K562 (cell line): ENCODE measurements at regions not wholly inside any gene's neighbourhood (a gene's known extent, or its start where the extent isn't known, plus 50 kb on each side); places are given as distances from the start of the nearest gene placed in this dataset.
"Not testable (repeated sequence)": the region's sequence is repeated elsewhere in the genome, so short reads cannot be mapped to it uniquely, and the experiment has no call there.

Experiments
- ATAC-seq: fragments of 200-7000 bp; cut with Tn5 transposase; 3 replicates; pipeline ENCODE4 v1.9.1; 2020; ENCODE audit warnings: moderate library complexity
- BruUV-seq: library from RNA; stranded (reverse); fragments of 400-500 nt; replicated peaks from 2 replicates; lab custom pipeline; 2021; lab: Mats Ljungman, UMichigan
- CTCF ChIA-PET: fragments of 300-600 bp; formaldehyde crosslinking; extraction: SDS; loops from one replicate; lab custom pipeline; 2021; ENCODE audit warnings: low intra/inter-chr PET ratio; lab: Yijun Ruan, JAX
- POLR2A ChIA-PET: fragments of 300-600, 350-650 bp; sonication (Branson Sonifier 250); formaldehyde crosslinking; extraction: SDS; loops from one replicate; lab custom pipeline; 2021; ENCODE audit warnings: antibody characterized with exemption, inconsistent platforms; lab: Yijun Ruan, JAX
- DNase-seq, 4 experiments: peaks; one replicate each; pipeline versions ENCODE4 v3.0.0 to v3.0.0-alpha.2; 2011 to 2018; ENCODE audit warnings: low spot score in 3 of 4, mixed read lengths in 3 of 4; ENCODE audit errors: extremely low read depth in 1 of 4
- FAIRE-seq: peaks from 2 replicates; lab custom pipeline; 2011; peaks lifted over from hg19 to GRCh38; lab: Jason Lieb, UNC
- H2AFZ ChIP-seq: 2 replicates; pipeline ENCODE4 v1.6.0; 2011; ENCODE audit warnings: low read depth, low read length, control low read depth, inconsistent platforms
- H3K27ac ChIP-seq: fragments of 200-600 bp; 3 replicates; pipeline ENCODE4 v1.8.0; 2011; ENCODE audit warnings: low read depth, mild to moderate bottlenecking, control low read depth, inconsistent platforms, low read length, moderate library complexity, mixed read lengths; ENCODE audit errors: extremely low read depth
- H3K27me3 ChIP-seq, 2 experiments: fragments of 300-600 bp in 1 of 2; 2 replicates in 1 of 2; 3 replicates in 1 of 2; pipeline versions ENCODE4 v1.6.0 to v1.8.0; 2011; ENCODE audit warnings: inconsistent platforms in 2 of 2, low read length in 2 of 2, mild to moderate bottlenecking in 1 of 2, mixed read lengths in 1 of 2, moderate library complexity in 1 of 2; ENCODE audit not compliant: control insufficient read depth in 2 of 2, insufficient read depth in 2 of 2
- H3K36me3 ChIP-seq: fragments of 300-600 bp; 3 replicates; pipeline ENCODE4 v1.8.0; 2011; ENCODE audit warnings: mild to moderate bottlenecking, low read length, inconsistent platforms; ENCODE audit not compliant: control insufficient read depth, insufficient read depth
- H3K4me1 ChIP-seq, 2 experiments: fragments of 200-600 bp in 1 of 2; replicated peaks in 1 of 2; 2 replicates in 1 of 2; 3 replicates in 1 of 2; pipeline versions ENCODE4 v1.5.1 to v1.8.0; 2011; ENCODE audit warnings: inconsistent platforms in 2 of 2, low read length in 2 of 2, mild to moderate bottlenecking in 1 of 2, mixed read lengths in 1 of 2, moderate library complexity in 1 of 2; ENCODE audit not compliant: control insufficient read depth in 2 of 2, insufficient read depth in 2 of 2
- H3K4me2 ChIP-seq: 2 replicates; pipeline ENCODE4 v1.6.1; 2011; ENCODE audit warnings: low read length, control low read depth, inconsistent platforms, mixed read lengths; ENCODE audit not compliant: insufficient read depth
- H3K4me3 ChIP-seq: fragments of 200-600 bp; sonication (generic), shearing (Covaris generic); 2 replicates; pipeline ENCODE4 v1.5.1; 2016; ENCODE audit warnings: control low read depth, inconsistent platforms
- H3K79me2 ChIP-seq: fragments of 200-600 bp; 3 replicates; pipeline ENCODE4 v1.8.0; 2011; ENCODE audit warnings: low read length, inconsistent platforms; ENCODE audit not compliant: control insufficient read depth, insufficient read depth
- H3K9ac ChIP-seq, 2 experiments: 2 replicates each; pipeline versions ENCODE4 v1.6.0 to v1.6.1; 2011; ENCODE audit warnings: low read depth in 2 of 2, low read length in 2 of 2, control low read depth in 1 of 2, inconsistent platforms in 1 of 2, mild to moderate bottlenecking in 1 of 2, mixed read lengths in 1 of 2; ENCODE audit not compliant: insufficient read depth in 1 of 2
- H3K9me1 ChIP-seq: one replicate; pipeline ENCODE4 v1.6.0; 2011; ENCODE audit warnings: inconsistent platforms, mild to moderate bottlenecking, low read length, moderate library complexity; ENCODE audit not compliant: control insufficient read depth, insufficient read depth
- H3K9me3 ChIP-seq: replicated peaks from 2 replicates; pipeline ENCODE4 v1.5.1; 2011; ENCODE audit warnings: low read depth, low read length, inconsistent platforms; ENCODE audit not compliant: control insufficient read depth, insufficient read depth
- H4K20me1 ChIP-seq: replicated peaks from 2 replicates; pipeline ENCODE4 v1.6.1; 2011; ENCODE audit warnings: low read length, inconsistent platforms, mixed read lengths; ENCODE audit not compliant: control insufficient read depth, insufficient read depth
- CTCFL ChIP-seq: IDR thresholded peaks from 2 replicates; pipeline ENCODE4 v1.6.1; 2011; ENCODE audit warnings: borderline replicate concordance, low read depth, mild to moderate bottlenecking, moderate library complexity, low read length; ENCODE audit not compliant: insufficient read depth, poor library complexity, severe bottlenecking
- ELK3 ChIP-seq: fragments of 450-650 bp; formaldehyde crosslinking; IDR thresholded peaks from 2 replicates; pipeline ENCODE4 v1.4.0; 2020; ENCODE audit warnings: mild to moderate bottlenecking
- GABPB1 ChIP-seq: sonication (generic); formaldehyde crosslinking; IDR thresholded peaks from 2 replicates; pipeline ENCODE4 v1.8.0; 2022; ENCODE audit warnings: mild to moderate bottlenecking, missing genetic modification reagents
- IFI16 ChIP-seq: fragments of 250-450 bp; sonication (Bioruptor Pico); IDR thresholded peaks from 2 replicates; pipeline ENCODE4 v2.1.2; 2022; ENCODE audit warnings: mild to moderate bottlenecking, inconsistent platforms
- PHF20 ChIP-seq: fragments of 450-650 bp; IDR thresholded peaks from 2 replicates; pipeline ENCODE4 v1.6.1; 2018; ENCODE audit not compliant: partially characterized antibody
- SNAPC5 ChIP-seq: fragments of 250-450 bp; sonication (Bioruptor Pico); IDR thresholded peaks from 2 replicates; pipeline ENCODE4 v1.8.0; 2021; ENCODE audit warnings: moderate library complexity, mild to moderate bottlenecking, inconsistent platforms
- ZBTB2 ChIP-seq: fragments of 450-650 bp; IDR thresholded peaks from 2 replicates; pipeline ENCODE4 v1.6.1; 2016; ENCODE audit warnings: antibody characterized with exemption
- ZNF79 ChIP-seq: fragments of 250-450 bp; sonication (Bioruptor Pico); IDR thresholded peaks from 2 replicates; pipeline ENCODE4 v1.4.0; 2020; ENCODE audit warnings: low read depth, mild to moderate bottlenecking, moderate library complexity
- WGBS: fragments of 100-300 bp; shearing (Covaris generic); methylation state at CpG from one replicate; pipeline ENCODE4 v1.1.6; 2016; ENCODE audit warnings: low coverage, mixed read lengths; ENCODE audit not compliant: insufficient coverage; ENCODE audit errors: missing lambda C conversion rate; 5-methylcytosine and 5-hydroxymethylcytosine counted together
- in situ Hi-C: fragments of 300-500 bp; cut with MboI; formaldehyde crosslinking; loops from 4 replicates; pipeline ENCODE4 v1.15.0; 2018; ENCODE audit warnings: inconsistent platforms, mixed read lengths
- intact Hi-C: fragments of 100-400 bp; cut with micrococcal nuclease; formaldehyde crosslinking; loops from 2 replicates; pipeline ENCODE4 v1.14.2; 2022

- TF ChIP-seq IFI16 (CRISPR knock-in tag) = no peak
- TF ChIP-seq PHF20 = no peak
- no peak for TF ChIP-seq ELK3 (CRISPR knock-in tag)
- no peak for TF ChIP-seq SNAPC5
- no peak for TF ChIP-seq CTCFL
- no peak for TF ChIP-seq ZBTB2
- no peak for TF ChIP-seq ZNF79
- TF ChIP-seq GABPB1 (CRISPR knock-in tag) = no peak
Measured at GRCh38 chr2:64936809-64937208, 52.4 kb upstream of the SLC1A4 start (continued).

- H4K20me1 ChIP-seq, H3K79me2 ChIP-seq, H3K9me3 ChIP-seq, H3K4me1 ChIP-seq, H3K27ac ChIP-seq, CTCF ChIA-PET, BruUV-seq, H3K36me3 ChIP-seq, H3K9ac ChIP-seq, DNase-seq, H3K4me3 ChIP-seq, H2AFZ ChIP-seq, in situ Hi-C loops, ATAC-seq, intact Hi-C loops, H3K4me2 ChIP-seq, H3K9me1 ChIP-seq, FAIRE-seq: not testable (repeated sequence)
- 3% methylated on average over 5 of the region's 5 CpGs for WGBS
- POLR2A ChIA-PET = interaction anchor here (0.7 to 1.2 kb wide), 3 partner anchors 9 to 27 kb away, joined by 3 to 4 read pairs (median 3); no protein-coding TSS in a partner anchor
- H3K27me3 ChIP-seq = peaks cover 13 to 48% of the 10 kb centered on the region in 2 experiments
Measured at GRCh38 chr2:64937314-64937686, 51.9 kb upstream of the SLC1A4 start.
